Astrocyte of the spinal cord (primary cell): ENCODE measurements at regions not wholly inside any gene's neighbourhood (a gene's known extent, or its start where the extent isn't known, plus 50 kb on each side); places are given as distances from the start of the nearest gene placed in this dataset.
A peak's percentile ranks its signal among the peaks of the same experiment; 100 is the strongest.

Experiments used
- DNase-seq: peaks from one replicate; pipeline ENCODE4 v3.0.0; 2011; ENCODE audit warnings: low read depth, low spot score
- H3K4me3 ChIP-seq: 2 replicates; pipeline ENCODE4 v1.5.1; 2011; ENCODE audit warnings: low read depth, mild to moderate bottlenecking, low read length, moderate library complexity
- in situ Hi-C: cut with HindIII; loops from 2 replicates; pipeline ENCODE4 v1.10.0; 2017; ENCODE audit warnings: low sequenced_read_pairs
- TF ChIP-seq, protein P1 (sequence below): IDR thresholded peaks from 2 replicates; pipeline ENCODE4 v1.5.1; 2012; ENCODE audit warnings: low read depth, mild to moderate bottlenecking, low read length, inconsistent platforms

DNA sequence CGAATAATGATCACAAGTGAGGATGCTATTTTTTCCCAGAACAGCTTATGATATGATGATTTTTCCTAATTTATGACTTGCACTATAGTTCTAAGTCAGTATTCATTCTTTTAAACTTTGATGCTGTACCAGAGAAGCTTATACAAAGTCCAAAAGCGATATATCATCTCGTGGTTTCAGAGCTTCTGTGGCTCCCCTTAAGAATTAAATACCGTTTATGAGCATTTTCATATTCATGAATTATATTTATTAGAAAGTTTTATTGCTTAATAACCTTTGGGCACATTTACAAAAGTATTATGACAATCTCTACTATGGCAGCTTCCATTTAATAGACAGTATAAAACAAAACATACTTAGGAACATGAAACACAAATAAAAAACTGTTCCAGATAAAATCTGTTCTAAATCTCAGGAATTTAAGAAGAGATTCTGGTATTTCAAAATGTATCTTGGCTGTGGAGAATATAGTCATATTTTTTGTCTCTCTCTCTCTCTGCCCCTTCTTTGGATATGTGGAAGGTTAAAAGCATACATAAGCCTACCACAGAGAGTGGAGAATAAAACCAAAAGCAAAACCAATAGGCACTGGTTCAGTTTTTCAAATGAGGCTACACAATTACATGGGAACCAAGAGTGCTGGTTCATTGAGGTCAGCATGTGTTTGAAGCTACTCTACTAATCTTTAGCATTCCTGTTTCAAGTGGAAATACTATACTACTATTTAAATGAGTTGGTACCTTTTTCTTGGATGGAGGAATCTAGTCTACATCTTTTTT, 884.5 kb upstream of the GJE1 start:
- TF ChIP-seq, protein P1, sequence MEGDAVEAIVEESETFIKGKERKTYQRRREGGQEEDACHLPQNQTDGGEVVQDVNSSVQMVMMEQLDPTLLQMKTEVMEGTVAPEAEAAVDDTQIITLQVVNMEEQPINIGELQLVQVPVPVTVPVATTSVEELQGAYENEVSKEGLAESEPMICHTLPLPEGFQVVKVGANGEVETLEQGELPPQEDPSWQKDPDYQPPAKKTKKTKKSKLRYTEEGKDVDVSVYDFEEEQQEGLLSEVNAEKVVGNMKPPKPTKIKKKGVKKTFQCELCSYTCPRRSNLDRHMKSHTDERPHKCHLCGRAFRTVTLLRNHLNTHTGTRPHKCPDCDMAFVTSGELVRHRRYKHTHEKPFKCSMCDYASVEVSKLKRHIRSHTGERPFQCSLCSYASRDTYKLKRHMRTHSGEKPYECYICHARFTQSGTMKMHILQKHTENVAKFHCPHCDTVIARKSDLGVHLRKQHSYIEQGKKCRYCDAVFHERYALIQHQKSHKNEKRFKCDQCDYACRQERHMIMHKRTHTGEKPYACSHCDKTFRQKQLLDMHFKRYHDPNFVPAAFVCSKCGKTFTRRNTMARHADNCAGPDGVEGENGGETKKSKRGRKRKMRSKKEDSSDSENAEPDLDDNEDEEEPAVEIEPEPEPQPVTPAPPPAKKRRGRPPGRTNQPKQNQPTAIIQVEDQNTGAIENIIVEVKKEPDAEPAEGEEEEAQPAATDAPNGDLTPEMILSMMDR: no peak
- DNase-seq: no peak
- H3K4me3 ChIP-seq: no peak overlapping the region
- in situ Hi-C loops: no loop called here

DNA sequence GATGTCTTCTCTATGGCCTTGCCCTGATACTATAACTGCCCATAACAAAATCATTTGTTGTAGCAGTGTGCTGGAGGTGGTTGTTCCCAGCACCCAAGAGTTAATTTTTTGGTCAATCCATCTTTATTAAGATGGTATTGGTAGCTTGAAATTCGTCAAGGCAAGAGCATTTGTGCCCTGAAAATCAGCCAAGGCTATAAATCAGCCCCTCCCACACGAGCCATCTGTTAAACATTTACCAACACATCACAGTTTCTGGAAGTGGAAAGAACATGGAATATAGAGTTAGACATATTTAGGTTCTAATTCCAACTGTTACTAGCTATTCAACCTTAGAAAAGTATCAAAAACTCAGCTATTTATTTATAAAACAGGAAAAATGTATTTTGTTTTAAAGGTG, 888.4 kb upstream of the GJE1 start:
- TF ChIP-seq, protein P1: no peak
- DNase-seq: no peak
- in situ Hi-C loops: no loop called here
- no peak overlapping the region for H3K4me3 ChIP-seq

DNA sequence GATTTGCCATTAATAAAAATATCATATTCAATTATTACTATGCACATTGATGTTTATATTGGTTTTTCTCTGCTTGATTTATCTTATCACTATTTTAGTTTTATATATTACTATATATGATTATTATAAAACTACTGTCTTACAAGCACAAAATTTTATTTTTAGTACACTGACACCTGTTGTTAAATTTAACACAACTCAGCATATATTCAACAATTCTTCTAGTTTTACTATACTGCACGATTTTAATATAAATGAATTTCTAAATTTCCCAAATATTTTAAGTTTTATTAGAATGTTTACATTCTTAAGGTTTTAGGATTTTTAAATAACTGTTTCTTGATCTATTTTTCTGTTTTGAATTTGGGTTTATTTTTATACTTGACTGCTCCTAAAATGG, 889.8 kb upstream of the GJE1 start:
- TF ChIP-seq, protein P1: no peak
- in situ Hi-C loops: no loop called here
- DNase-seq: no peak
- no peak overlapping the region for H3K4me3 ChIP-seq

DNA sequence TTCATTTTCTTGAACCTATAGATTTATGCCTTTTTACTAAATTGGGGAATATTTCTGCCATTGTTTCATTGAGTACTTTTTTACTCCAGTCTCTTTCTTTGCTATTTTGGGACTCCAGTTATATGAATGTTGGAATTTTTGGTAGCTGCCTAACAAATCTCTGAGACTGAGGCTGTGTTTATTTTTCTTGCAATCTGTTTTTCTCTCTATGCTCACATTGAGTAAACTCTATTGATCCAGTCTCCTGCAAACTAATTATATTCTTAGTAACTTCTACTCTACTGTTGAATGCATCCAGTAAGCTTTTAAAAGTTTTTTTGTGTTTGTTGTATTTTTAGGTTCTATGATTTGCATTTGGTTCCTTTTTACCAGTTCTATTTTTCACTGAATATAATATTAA, 903.4 kb upstream of the GJE1 start:
- TF ChIP-seq, protein P1: no peak
- DNase-seq: no peak
- in situ Hi-C loops: no loop called here
- no peak overlapping the region for H3K4me3 ChIP-seq

DNA sequence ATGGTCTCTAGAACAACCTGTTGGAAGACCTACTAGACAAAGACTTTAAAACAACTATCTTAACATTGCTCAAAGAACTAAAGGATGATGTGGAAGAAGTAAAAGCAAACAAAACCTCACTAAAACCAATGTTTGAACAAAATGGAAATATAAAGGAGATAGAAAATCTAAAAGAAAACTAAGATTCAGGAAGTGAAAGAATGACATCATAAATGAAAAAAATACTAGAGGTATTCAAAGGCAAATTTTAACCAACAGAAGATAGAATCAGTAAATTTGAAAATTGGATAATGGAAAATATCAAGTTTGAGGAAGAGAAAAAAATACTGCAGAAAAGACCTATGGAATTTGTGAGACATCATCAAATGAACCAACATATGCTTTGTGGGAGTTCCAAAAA, 914.1 kb upstream of the GJE1 start:
- no peak overlapping the region for H3K4me3 ChIP-seq
- in situ Hi-C loops: no loop called here
- TF ChIP-seq, protein P1: no peak
- peak; percentile 5 for DNase-seq

DNA sequence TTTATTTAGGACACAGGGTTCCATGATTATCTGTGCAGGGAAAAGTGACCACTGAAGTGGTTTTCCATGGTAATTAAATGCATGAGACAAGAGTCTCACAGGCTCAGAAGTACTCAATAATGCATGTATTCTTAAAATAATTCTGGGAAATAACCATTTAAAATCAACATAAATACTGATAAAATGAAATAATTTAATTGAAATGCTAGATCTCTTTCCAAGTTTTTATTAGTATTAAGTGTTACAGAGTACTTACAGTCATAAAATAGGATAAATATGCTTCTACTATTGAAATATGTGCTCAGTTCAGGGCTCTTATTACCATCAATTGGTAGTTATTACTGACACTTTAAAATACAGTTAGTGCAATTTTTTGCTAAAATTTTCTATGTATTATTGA, 916.0 kb upstream of the GJE1 start:
- DNase-seq: no peak
- H3K4me3 ChIP-seq: no peak overlapping the region
- in situ Hi-C loops: no loop called here
- TF ChIP-seq, protein P1: no peak

DNA sequence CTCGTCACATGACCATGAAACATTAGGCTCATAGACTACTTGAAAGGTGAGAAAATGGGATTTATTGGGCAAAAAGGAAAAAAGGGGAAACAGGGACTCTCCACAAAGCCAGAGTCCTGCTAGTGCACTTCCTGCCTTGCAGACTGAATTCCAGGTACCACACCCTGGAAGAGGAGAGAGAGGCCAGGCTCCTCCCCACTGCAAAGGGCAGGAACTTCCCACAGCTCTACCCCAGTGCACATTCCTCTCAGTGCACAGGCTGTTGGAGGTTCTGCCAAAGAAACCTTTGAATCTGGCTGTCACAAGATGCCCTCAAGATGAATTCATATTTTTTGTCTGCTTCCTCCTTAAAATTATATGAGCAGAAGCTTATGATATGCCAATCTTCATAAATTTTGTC, 920.4 kb upstream of the GJE1 start:
- TF ChIP-seq, protein P1: no peak
- no peak for DNase-seq
- in situ Hi-C loops: no loop called here
- H3K4me3 ChIP-seq: no peak overlapping the region
